ENCODE measurements at regions not wholly inside any gene's neighbourhood (a gene's known extent, or its start where the extent isn't known, plus 50 kb on each side); places are given as distances from the start of the nearest gene placed in this dataset.
"Not testable (repeated sequence)": the region's sequence is repeated elsewhere in the genome, so short reads cannot be mapped to it uniquely, and the experiment has no call there.

DNA sequence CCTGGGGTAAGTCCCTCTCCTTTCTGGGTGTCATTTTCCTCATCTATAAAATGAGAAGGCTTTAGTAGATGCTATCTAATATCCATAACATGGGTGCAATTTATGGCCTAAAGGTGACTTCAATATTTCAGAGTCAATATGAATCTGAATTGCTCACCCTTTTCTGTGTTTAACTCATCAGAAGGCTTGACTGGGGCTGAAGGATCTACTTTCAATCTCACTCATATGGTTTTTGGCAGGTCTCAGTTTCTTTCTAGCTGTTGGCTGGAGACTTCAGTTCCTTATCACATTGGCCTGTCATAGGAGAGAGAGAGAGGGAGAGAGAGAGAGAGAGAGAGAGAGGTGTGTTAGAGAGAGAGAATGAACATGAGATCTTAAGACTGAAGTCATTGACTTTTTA, 343.7 kb upstream of the MEX3C start:
- no peak for DNase-seq
- in situ Hi-C loops (cut with HindIII; ENCODE audit: low pct_ligation_motif_present, low pct_unique_long_range_greater_than_20kb, low sequenced_read_pairs) = no loop called here

DNA sequence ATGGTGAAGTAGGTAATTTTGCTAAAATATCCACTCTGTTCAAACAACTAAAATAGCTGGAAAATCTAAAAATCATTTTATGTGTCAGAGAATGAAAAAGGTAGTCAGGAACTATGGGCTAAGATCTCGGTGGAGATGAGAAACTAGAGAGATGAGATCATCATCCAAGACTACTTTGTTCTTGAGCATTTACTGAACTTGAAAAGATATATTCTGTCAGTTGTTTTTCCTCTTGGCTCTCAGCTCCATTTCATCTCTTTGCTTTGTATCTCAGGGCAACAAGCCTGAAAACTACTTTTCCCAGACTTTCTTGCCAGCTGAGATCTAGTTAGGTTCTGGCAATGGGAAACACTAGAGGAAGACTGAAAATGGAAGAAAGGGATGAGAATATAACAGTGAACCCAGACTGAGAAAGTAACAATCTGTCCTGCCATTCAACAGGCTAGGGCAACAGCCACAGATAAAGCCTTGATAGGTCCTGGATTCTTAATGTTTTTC, 346.2 kb upstream of the MEX3C start:
- in situ Hi-C loops (cut with HindIII; ENCODE audit: low pct_ligation_motif_present, low pct_unique_long_range_greater_than_20kb, low sequenced_read_pairs) = no loop called here
- DNase-seq = no peak

DNA sequence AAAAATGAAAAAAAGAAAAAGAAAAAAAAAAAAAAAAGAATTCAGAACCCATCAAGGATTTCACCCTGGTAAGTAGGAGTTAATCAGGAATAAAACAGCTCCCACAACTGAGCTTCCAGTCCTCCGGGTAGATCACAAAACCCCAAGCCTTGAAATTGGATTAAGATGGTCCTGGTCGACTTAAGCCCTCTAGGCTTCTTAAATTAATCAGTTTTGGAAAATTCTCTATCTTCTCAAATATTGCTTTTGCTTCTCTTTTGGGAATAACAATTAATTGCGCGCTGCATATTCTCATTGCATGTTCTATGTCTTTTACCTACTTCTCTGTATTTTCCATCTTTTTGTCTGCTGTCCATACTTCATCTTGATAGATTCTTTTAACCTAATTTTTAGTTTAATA, 348.0 kb upstream of the MEX3C start:
- no peak for DNase-seq
- in situ Hi-C loops (cut with HindIII; ENCODE audit: low pct_ligation_motif_present, low pct_unique_long_range_greater_than_20kb, low sequenced_read_pairs) = no loop called here

DNA sequence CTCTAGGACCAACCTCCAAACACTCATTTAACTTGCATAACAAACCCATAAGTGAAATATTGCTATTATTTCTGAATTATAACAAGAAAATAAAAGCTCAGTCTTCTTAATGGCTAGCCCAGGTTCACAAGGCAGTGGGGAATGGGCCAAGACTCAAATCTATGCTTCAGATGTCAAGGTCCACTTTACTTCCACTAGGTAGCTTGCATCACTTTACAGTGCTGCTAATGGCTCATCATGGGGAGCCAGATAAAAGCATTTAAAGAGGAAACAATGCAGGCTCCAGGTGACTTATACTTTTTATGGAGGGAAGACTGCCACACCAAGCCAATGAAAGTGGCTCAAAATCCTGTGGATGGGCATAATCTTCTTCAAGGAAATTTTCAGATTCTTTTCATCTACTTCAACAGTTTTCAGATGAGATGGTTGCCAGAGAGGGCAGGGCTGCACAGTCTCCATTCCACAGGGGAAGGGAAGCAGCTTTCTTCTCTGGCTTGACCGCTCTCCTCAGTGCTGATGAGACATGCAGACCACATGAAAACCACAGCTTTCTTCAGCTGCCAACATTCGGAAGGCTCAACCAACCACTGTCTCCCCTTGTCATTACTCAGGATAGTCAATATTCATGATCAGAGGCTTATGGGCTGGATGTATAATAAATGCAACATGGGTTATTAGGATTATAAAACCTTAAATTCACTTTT, 361.9 kb upstream of the MEX3C start:
- no peak for DNase-seq
- in situ Hi-C loops (cut with HindIII; ENCODE audit: low pct_ligation_motif_present, low pct_unique_long_range_greater_than_20kb, low sequenced_read_pairs) = no loop called here

DNA sequence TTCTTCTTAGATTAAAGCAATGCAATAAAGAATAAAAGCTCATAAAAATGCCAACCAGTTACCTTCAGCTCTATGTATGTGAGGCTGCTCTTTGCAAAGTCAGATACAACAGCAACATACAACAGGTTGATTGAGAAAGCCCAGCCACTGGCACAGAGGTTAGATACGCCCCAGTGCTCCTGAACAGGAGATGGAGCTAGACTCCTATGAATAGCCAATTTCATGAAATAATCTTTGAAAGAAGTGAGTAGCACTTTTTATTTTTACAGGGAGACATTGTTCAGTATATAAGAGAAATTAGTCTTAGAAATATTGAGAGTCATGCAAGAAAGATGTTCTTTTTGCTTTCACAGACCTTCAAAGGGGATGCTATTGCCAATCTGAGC, 362.4 kb upstream of the MEX3C start:
- in situ Hi-C loops (cut with HindIII; ENCODE audit: low pct_ligation_motif_present, low pct_unique_long_range_greater_than_20kb, low sequenced_read_pairs) = no loop called here
- DNase-seq = no peak

DNA sequence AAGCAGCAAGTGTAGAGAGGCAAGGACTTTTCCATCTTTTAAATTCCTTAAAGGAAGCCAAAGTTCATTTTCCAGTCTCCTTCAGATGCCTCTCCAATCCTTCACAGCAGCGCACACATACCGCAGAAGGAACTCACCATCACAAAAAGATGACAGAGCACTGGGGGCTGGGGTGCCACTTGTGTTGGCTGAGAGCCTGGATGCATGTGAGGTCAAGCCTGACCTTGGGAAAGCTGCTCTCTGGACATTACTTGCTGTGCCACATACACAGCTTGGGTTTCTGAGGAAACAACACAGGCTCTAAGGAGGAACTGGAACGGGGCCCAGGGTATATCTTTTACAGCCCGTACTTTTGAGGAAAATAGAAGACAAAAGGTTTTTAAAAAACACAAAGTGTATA, 364.3 kb upstream of the MEX3C start:
- in situ Hi-C loops (cut with HindIII; ENCODE audit: low pct_ligation_motif_present, low pct_unique_long_range_greater_than_20kb, low sequenced_read_pairs) = no loop called here
- DNase-seq = no peak

DNA sequence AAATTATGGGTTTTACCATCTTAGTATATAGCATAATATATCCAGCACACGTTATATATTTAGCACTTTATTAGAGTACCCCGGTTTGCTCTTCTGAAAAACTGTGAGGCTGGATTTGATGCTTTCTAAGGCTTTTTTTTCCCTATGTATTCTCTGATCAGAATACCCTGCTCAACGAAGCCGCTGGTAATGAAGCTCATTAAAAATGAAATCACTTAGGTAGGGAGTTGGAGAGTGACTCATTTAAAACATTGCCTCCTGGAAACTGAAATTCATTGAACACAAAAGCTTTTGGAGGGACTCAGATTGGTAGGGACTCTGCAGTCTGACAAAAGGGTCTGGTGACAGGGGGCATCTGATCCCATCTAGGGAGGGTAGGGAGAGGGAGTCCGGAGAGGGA, 365.4 kb upstream of the MEX3C start:
- no peak for DNase-seq
- in situ Hi-C loops (cut with HindIII; ENCODE audit: low pct_ligation_motif_present, low pct_unique_long_range_greater_than_20kb, low sequenced_read_pairs) = no loop called here

DNA sequence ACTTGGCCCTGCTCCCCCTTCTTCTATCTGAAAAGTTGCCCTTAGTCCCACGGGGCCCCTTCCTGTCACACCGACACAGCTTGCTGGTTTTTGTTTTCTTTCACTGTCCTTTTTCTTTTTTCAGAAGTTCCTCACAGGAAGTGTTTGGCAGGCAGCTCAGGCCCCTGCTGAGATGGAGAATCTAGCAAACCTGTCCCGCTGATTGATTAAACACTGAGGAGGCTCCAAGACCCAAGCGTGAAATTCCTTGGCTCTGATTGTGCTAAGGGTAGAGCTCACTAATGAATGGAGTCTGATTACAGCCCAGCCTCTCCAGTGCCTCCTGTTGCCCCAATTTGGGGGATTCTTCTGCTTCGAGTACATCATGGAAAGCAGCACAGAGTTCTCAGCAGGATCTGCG, 365.9 kb upstream of the MEX3C start:
- no peak for DNase-seq
- in situ Hi-C loops (cut with HindIII; ENCODE audit: low pct_ligation_motif_present, low pct_unique_long_range_greater_than_20kb, low sequenced_read_pairs) = no loop called here

DNA sequence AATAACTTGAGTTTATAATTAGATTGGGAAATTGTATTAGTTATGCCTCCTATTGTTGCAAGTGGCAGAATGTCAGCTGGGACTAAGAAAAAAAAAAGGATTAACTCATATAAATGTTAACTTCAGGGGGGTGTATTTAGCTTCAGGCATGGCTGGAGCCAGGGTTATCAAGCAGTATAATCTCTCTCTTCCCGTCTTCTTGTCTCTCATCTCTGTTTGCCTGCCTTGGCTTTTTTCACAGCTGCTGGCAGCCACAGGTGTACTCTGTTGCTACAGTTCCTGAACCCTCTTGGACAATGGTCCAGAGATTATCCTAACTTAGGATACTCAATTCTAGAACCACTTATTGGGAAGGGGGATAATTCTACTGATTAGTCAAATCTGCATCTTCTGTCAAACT, 370.7 kb upstream of the MEX3C start:
- no peak for DNase-seq
- in situ Hi-C loops (cut with HindIII; ENCODE audit: low pct_ligation_motif_present, low pct_unique_long_range_greater_than_20kb, low sequenced_read_pairs) = no loop called here

DNA sequence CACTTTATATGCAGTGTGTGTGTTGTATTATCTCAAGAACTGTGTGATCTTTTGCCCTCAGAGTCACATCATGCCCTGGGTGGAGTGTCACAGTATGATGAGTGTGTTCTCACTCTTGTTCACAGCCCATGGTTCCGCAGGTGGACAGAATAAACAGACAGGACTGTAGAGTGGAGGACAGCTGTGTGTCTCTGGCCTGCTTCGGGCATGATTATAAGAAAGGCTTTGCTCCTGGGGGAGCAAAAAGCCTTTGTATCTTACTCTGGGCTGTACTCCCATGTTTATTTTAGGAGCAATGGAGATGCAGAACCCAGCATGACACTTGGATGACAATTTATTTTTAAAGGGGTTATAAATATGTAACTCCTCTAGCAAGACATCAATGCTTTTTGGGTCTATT, 371.7 kb upstream of the MEX3C start:
- in situ Hi-C loops (cut with HindIII; ENCODE audit: low pct_ligation_motif_present, low pct_unique_long_range_greater_than_20kb, low sequenced_read_pairs) = no loop called here
- DNase-seq = no peak

DNA sequence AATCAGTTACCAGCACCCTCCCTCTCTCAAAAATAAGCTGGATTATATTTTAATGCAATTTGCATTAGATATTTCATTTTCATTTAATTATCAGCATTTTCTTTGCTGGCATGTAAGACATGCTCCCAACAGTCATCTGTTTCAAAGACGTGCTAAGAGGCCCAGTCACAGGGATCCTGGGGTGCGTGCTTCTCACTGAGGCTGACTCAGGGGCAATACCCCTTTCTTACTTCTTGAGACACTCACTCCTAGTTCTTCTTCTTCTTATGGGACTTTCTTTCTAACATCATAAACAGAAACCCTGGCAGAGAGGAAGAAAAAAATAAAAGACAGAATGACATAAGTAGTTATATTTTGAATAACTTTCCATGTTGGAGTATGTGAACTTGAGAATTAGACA, 372.1 kb upstream of the MEX3C start:
- in situ Hi-C loops (cut with HindIII; ENCODE audit: low pct_ligation_motif_present, low pct_unique_long_range_greater_than_20kb, low sequenced_read_pairs) = no loop called here
- DNase-seq = no peak

DNA sequence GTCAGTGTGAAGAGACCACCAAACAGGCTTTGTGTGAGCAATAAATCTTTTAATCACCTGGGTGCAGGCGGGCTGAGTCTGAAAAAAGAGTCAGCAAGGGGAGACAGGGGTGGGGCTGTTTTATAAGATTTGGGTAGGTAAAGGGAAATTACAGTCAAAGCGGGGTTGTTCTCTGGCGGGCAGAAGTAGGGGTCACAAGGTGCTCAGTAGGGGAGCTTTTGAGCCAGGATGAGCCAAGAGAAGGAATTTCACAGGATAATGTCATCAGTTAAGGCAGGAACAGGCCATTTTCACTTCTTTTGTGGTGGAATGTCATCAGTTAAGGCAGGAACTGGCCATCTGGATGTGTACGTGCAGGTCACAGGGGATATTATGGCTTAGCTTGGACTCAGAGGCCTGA, 372.6 kb upstream of the MEX3C start:
- in situ Hi-C loops (cut with HindIII; ENCODE audit: low pct_ligation_motif_present, low pct_unique_long_range_greater_than_20kb, low sequenced_read_pairs); DNase-seq: not testable (repeated sequence)

DNA sequence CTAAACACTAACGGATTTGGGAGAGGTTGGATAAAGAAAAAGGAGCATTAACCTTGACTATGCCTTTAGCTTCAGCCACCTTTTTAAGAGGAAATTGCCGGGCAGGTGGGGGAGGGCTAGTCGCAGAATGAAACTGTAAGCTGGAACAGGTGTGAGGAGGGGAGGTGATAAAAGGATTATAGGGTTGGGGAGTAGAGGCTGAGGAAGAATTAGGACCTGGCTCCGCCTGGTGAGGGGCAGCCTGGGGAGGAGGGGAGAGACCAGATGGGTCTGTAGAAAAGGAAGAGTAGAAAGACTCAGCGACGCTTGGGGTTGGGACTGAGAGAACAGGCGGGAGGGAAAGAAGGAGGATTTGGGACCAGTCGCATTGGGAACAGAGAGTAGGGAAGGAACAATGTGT, 376.4 kb upstream of the MEX3C start:
- in situ Hi-C loops (cut with HindIII; ENCODE audit: low pct_ligation_motif_present, low pct_unique_long_range_greater_than_20kb, low sequenced_read_pairs) = not testable (repeated sequence)

DNA sequence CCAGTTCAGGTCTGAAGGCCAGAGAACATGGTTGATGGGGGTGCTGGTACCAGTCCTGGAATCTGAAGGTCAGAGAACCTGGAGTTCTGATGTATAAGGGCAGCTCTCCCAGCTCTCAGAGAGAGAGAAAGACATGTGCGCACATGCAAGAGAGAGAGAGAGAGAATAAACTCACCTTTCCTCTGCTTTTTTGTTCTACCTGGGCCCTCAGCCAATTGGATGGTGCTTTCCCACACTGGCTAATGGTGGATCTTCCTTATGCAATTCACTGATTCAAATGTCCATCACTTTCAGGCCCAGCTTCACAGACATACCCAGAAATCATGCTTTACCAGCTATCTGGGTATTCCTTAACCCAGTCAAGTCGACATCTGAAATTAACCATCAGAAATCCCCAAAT, 377.7 kb upstream of the MEX3C start:
- in situ Hi-C loops (cut with HindIII; ENCODE audit: low pct_ligation_motif_present, low pct_unique_long_range_greater_than_20kb, low sequenced_read_pairs) = no loop called here
- DNase-seq = no peak

More for the DNA sequence above, 376.4 kb upstream of the MEX3C start:
- DNase-seq = not testable (repeated sequence)

DNA sequence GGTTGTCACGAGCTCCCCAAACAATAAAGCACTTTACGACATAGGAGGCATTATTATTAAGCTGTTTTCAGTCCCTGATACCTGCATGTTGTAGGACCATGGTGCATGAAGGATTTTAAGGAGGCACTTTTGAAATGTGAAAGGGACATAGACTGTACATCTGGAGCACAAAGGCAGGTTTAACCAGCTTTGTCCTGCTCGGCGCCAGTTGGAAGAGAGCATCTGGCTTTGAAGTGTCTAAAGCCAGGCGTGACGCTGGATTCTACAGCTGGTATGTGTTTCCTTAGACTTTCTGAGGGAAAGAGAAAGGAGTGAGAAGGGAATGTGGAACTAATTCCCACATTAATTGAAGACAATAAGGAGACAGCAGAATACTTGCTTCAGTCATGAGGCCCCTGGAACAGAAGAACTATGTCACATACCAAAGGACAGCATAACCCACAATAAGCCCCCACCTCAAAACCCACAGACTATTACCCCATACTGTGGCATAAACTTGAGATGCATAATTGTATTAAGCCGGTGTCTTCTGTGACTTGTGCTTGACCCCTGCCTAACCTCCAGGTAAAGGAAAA, 381.0 kb upstream of the MEX3C start:
- in situ Hi-C loops (cut with HindIII; ENCODE audit: low pct_ligation_motif_present, low pct_unique_long_range_greater_than_20kb, low sequenced_read_pairs) = no loop called here

DNA sequence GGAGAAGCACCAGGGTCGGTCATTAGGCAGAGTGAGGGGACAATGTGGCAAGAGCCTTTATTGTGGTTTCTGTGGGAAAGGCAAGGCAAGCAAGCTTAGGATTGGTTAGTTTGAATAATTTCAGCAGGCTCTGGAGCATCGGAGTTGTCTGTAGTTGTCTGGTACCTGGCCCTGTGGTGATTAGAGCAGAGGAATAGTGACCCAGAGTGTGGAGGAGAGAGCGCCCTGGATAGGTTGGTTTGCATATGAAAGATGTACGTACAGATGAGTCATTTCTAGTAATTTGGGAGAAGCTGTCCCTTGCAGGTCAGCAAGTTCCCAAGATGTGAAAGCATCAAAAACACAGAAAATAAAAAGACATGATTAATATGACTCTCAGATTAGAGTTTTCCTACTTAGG, 383.1 kb upstream of the MEX3C start:
- no peak for DNase-seq
- in situ Hi-C loops (cut with HindIII; ENCODE audit: low pct_ligation_motif_present, low pct_unique_long_range_greater_than_20kb, low sequenced_read_pairs) = no loop called here

More for the DNA sequence above, 381.0 kb upstream of the MEX3C start:
- no peak for DNase-seq

DNA sequence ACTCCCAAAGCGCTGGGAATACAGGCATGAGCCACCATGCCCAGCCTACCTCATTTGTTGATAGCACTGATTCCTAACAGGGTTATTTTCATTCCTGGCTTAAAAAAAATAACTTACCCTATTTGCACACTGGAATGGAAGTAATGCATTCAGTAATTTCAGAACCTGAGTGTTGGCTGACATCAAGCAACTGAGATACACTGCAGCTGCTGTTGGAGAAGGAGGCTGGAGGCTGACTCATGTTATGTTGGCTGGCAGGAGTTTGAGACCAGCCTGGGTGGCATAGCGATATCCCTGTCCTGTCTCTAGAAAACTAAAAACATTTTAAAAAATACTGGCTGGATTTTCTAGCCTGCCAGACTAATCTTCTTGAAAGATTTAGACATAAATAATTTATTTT, 385.1 kb upstream of the MEX3C start:
- DNase-seq = no peak
- in situ Hi-C loops (cut with HindIII; ENCODE audit: low pct_ligation_motif_present, low pct_unique_long_range_greater_than_20kb, low sequenced_read_pairs) = no loop called here

DNA sequence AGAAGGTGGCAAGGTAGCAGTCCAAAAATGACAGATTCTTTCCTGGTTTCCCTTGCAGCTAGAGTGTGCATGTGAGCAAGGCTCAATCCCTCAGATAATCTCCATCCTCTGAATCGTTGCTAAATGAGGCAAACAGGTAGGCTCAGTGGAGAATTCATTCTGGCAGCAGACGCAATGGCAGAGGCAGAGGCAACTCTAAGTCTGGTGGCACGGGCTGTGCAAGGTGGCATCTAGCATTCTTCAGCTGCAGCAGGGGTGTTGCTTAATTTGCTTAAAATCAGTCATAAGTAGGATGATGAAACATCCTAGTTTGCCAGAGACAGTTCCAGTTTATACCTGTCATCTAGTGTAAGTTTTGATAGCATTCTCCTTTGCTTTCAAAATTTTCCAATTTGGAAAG, 391.1 kb upstream of the MEX3C start:
- in situ Hi-C loops (cut with HindIII; ENCODE audit: low pct_ligation_motif_present, low pct_unique_long_range_greater_than_20kb, low sequenced_read_pairs) = no loop called here
- DNase-seq = no peak

DNA sequence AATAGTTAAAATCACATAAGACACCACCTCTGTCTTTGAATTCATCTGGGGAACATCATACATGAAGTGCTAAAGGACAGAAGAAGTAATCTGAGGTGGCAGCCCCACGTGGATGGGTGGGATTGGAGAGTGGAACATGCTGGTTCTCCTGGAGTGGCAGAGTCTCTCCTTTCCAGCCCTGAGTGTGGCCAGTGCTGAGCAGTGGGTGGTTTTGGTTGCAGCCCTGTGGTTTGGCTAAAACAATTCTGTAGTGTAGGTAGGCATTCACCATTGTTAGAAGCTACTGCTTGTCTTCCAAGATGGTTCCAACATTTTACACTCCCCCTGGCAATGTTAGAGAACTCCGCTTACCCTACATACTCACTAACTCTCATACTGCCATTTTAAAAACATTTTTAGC, 396.4 kb upstream of the MEX3C start:
- in situ Hi-C loops (cut with HindIII; ENCODE audit: low pct_ligation_motif_present, low pct_unique_long_range_greater_than_20kb, low sequenced_read_pairs) = no loop called here

DNA sequence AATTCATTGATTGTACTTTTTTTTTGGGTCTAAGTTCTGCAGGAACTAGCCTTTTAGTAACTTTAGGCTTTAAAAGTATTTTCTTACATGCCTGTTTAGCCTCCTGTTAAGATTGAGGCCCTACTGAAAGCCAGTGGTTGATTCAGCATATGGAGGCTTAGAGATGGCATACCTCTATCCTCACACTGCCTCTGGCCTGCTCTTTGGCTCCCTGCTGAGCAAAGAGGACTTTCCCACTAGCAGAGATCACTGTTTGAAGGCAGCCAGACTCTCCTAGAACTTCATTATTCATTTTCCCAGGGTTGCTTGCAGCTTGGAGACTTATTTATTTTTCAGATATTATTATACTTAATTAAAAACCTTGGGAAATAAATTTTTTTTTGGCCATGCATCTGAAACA, 405.6 kb upstream of the MEX3C start:
- in situ Hi-C loops (cut with HindIII; ENCODE audit: low pct_ligation_motif_present, low pct_unique_long_range_greater_than_20kb, low sequenced_read_pairs) = no loop called here
- DNase-seq = no peak

More for the DNA sequence above, 396.4 kb upstream of the MEX3C start:
- no peak for DNase-seq

Measured in ACHN (cell line).